Astrocyte (in vitro differentiated cells and primary cell): ENCODE measurements at regions not wholly inside any gene's neighbourhood (a gene's known extent, or its start where the extent isn't known, plus 50 kb on each side); places are given as distances from the start of the nearest gene placed in this dataset.

Experiments used
- DNase-seq: peaks from one replicate; pipeline ENCODE4 v3.0.0-alpha.2; 2010; ENCODE audit warnings: low read depth
- FAIRE-seq: peaks from 2 replicates; lab custom pipeline; 2011; peaks lifted over from hg19 to GRCh38; lab: Jason Lieb, UNC
- H2AFZ ChIP-seq: 2 replicates; pipeline ENCODE4 v1.6.0; 2012; ENCODE audit warnings: low read depth, low read length, inconsistent platforms
- H3K27ac ChIP-seq: 2 replicates; pipeline ENCODE4 v1.5.1; 2011; ENCODE audit warnings: low read depth, low read length, inconsistent platforms
- H3K27me3 ChIP-seq: 2 replicates; pipeline ENCODE4 v1.6.0; 2011; ENCODE audit warnings: low read length, inconsistent platforms; ENCODE audit not compliant: insufficient read depth
- H3K36me3 ChIP-seq: 2 replicates; pipeline ENCODE4 v1.5.1; 2011; ENCODE audit warnings: low read length, inconsistent platforms; ENCODE audit not compliant: insufficient read depth
- H3K4me1 ChIP-seq: 2 replicates; pipeline ENCODE4 v1.5.1; 2011; ENCODE audit warnings: low read length, inconsistent platforms; ENCODE audit not compliant: insufficient read depth
- H3K4me2 ChIP-seq: 2 replicates; pipeline ENCODE4 v1.6.0; 2012; ENCODE audit warnings: low read length, inconsistent platforms
- H3K4me3 ChIP-seq: 2 replicates; pipeline ENCODE4 v1.5.1; 2011; ENCODE audit warnings: low read depth, mild to moderate bottlenecking, low read length, inconsistent platforms; ENCODE audit not compliant: insufficient read depth
- H3K79me2 ChIP-seq: 2 replicates; pipeline ENCODE4 v1.6.0; 2012; ENCODE audit warnings: mild to moderate bottlenecking, low read length, inconsistent platforms; ENCODE audit not compliant: insufficient read depth
- H3K9ac ChIP-seq: 2 replicates; pipeline ENCODE4 v1.6.0; 2012; ENCODE audit warnings: mild to moderate bottlenecking, low read length, inconsistent platforms
- H3K9me3 ChIP-seq: 2 replicates; pipeline ENCODE4 v1.5.1; 2012; ENCODE audit warnings: low read depth, mild to moderate bottlenecking, low read length, inconsistent platforms; ENCODE audit not compliant: insufficient read depth
- H4K20me1 ChIP-seq: 2 replicates; pipeline ENCODE4 v1.6.0; 2012; ENCODE audit warnings: low read length, inconsistent platforms; ENCODE audit not compliant: insufficient read depth
- H3K27ac Mint-ChIP-seq: one replicate; pipeline ENCODE4 v1.8.0; 2021; ENCODE audit warnings: mild to moderate bottlenecking, mixed read lengths; ENCODE audit not compliant: unreplicated experiment
- H3K27me3 Mint-ChIP-seq: one replicate; pipeline ENCODE4 v1.8.0; 2021; ENCODE audit warnings: low read depth, mixed read lengths; ENCODE audit not compliant: unreplicated experiment
- H3K36me3 Mint-ChIP-seq: one replicate; pipeline ENCODE4 v1.8.0; 2021; ENCODE audit warnings: low read depth, mixed read lengths; ENCODE audit not compliant: unreplicated experiment
- H3K4me1 Mint-ChIP-seq: one replicate; pipeline ENCODE4 v1.8.0; 2021; ENCODE audit warnings: low read depth, mixed read lengths; ENCODE audit not compliant: unreplicated experiment
- H3K4me3 Mint-ChIP-seq: one replicate; pipeline ENCODE4 v1.8.0; 2021; ENCODE audit warnings: mild to moderate bottlenecking, moderate library complexity, mixed read lengths; ENCODE audit not compliant: unreplicated experiment
- H3K9me3 Mint-ChIP-seq: one replicate; pipeline ENCODE4 v1.8.0; 2021; ENCODE audit warnings: mild to moderate bottlenecking, mixed read lengths; ENCODE audit not compliant: unreplicated experiment
- EZH2 ChIP-seq: IDR thresholded peaks from 2 replicates; pipeline ENCODE4 v1.6.1; 2012; ENCODE audit warnings: mild to moderate bottlenecking, low read length, inconsistent platforms; ENCODE audit not compliant: insufficient read depth
- TF ChIP-seq, protein P1 (sequence below): IDR thresholded peaks from 2 replicates; pipeline ENCODE4 v1.5.1; 2011; ENCODE audit warnings: low read depth, mild to moderate bottlenecking, inconsistent platforms, low read length, moderate library complexity; ENCODE audit not compliant: insufficient read depth

DNA sequence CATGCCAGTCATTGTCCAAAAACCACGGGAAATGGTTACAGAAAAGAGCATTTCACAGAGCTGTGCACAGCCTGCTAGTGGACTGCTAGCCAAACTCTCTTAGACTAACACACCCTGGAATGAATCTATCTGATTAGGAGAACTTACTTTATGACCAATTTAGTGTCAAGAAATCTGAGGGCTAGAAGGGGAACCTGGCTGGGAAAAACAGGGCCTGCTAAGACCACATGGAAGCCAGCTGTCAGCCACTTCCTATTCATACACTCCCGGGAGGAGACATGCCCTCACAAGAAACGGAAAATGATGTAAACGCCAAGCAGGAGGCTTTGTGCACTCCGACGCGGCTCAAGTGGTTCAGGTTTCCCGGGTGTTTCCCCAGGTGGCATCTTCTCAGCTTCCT lies 54.8 kb downstream of the MPP7 start:
- Mint-ChIP-seq H3K27ac (peak overlapping the region; percentile 63), H3K9me3 (no peaks in the 10 kb centered on the region), H3K27me3 (no peaks in the 10 kb centered on the region), H3K4me1 (peaks cover 28% of the 10 kb centered on the region), H3K36me3 (no peaks in the 10 kb centered on the region), H3K4me3 (no peak overlapping the region)
- Histone ChIP-seq H3K4me1 (peaks cover 3% of the 10 kb centered on the region), H3K9ac (no peak overlapping the region), H3K4me3 (no peak overlapping the region), H3K27ac (no peak overlapping the region), H3K27me3 (no peaks in the 10 kb centered on the region), H3K9me3 (no peaks in the 10 kb centered on the region), H4K20me1 (no peaks in the 10 kb centered on the region), H3K79me2 (no peaks in the 10 kb centered on the region), H3K4me2 (no peak overlapping the region), H3K36me3 (no peaks in the 10 kb centered on the region), H2AFZ (no peak overlapping the region)
- TF ChIP-seq, protein P1, sequence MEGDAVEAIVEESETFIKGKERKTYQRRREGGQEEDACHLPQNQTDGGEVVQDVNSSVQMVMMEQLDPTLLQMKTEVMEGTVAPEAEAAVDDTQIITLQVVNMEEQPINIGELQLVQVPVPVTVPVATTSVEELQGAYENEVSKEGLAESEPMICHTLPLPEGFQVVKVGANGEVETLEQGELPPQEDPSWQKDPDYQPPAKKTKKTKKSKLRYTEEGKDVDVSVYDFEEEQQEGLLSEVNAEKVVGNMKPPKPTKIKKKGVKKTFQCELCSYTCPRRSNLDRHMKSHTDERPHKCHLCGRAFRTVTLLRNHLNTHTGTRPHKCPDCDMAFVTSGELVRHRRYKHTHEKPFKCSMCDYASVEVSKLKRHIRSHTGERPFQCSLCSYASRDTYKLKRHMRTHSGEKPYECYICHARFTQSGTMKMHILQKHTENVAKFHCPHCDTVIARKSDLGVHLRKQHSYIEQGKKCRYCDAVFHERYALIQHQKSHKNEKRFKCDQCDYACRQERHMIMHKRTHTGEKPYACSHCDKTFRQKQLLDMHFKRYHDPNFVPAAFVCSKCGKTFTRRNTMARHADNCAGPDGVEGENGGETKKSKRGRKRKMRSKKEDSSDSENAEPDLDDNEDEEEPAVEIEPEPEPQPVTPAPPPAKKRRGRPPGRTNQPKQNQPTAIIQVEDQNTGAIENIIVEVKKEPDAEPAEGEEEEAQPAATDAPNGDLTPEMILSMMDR = no peak
- TF ChIP-seq EZH2 = no peak
- FAIRE-seq = no peak
- peak; percentile 67 for DNase-seq

DNA sequence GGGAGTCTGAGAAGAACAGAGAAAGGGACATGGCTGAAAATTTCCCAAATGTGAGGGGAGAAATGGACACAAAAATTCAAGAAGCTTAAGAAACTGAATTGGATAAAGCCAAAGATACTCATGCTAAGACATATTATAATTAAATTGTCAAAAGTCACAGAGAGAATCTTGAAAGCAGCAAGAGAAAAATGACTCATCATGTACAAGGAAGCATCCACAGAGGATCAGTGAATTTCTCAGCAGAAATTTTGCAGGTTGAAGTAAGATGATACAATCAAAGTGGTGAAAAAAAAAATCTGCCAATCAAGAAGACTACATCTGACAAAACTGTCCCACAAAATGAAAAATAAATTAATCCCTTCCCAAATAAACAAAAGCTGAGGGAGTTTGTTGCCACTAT lies 56.8 kb downstream of the MPP7 start:
- Mint-ChIP-seq H3K27me3 (no peaks in the 10 kb centered on the region), H3K4me1 (peaks cover 30% of the 10 kb centered on the region), H3K36me3 (no peaks in the 10 kb centered on the region), H3K4me3 (no peak overlapping the region), H3K27ac (no peak overlapping the region), H3K9me3 (no peaks in the 10 kb centered on the region)
- DNase-seq (no peak), FAIRE-seq (no peak)
- peaks cover 3% of the 10 kb centered on the region for H3K4me1 ChIP-seq
- no peak overlapping the region for H3K4me2 ChIP-seq
- H3K9me3 ChIP-seq = no peaks in the 10 kb centered on the region
- no peaks in the 10 kb centered on the region for H3K36me3 ChIP-seq
- no peaks in the 10 kb centered on the region for H4K20me1 ChIP-seq
- H3K4me3 ChIP-seq = no peak overlapping the region
- H2AFZ ChIP-seq = no peak overlapping the region
- H3K9ac ChIP-seq = no peak overlapping the region
- TF ChIP-seq EZH2 = no peak
- H3K27ac ChIP-seq = no peak overlapping the region
- H3K27me3 ChIP-seq = no peaks in the 10 kb centered on the region
- H3K79me2 ChIP-seq = no peaks in the 10 kb centered on the region

GRCh38 chr10:28243923-28244322 lies 58.9 kb downstream of the MPP7 start:
- Histone ChIP-seq H3K4me2 (no peak overlapping the region), H3K36me3 (no peaks in the 10 kb centered on the region), H3K9me3 (no peaks in the 10 kb centered on the region), H3K27ac (no peak overlapping the region), H4K20me1 (no peaks in the 10 kb centered on the region), H3K4me1 (peaks cover 3% of the 10 kb centered on the region), H2AFZ (no peak overlapping the region), H3K79me2 (no peaks in the 10 kb centered on the region), H3K4me3 (no peak overlapping the region), H3K9ac (no peak overlapping the region), H3K27me3 (no peaks in the 10 kb centered on the region)
- no peaks in the 10 kb centered on the region for H3K9me3 Mint-ChIP-seq
- no peak for DNase-seq
- TF ChIP-seq, protein P1 = no peak
- TF ChIP-seq EZH2 = no peak
- no peak overlapping the region for H3K4me3 Mint-ChIP-seq
- H3K36me3 Mint-ChIP-seq = no peaks in the 10 kb centered on the region
- H3K4me1 Mint-ChIP-seq = peaks cover 28% of the 10 kb centered on the region
- FAIRE-seq = no peak
- H3K27me3 Mint-ChIP-seq = no peaks in the 10 kb centered on the region
- H3K27ac Mint-ChIP-seq = no peak overlapping the region
